ENCODE measurements at regions not wholly inside any gene's neighbourhood (a gene's known extent, or its start where the extent isn't known, plus 50 kb on each side); places are given as distances from the start of the nearest gene placed in this dataset.
"Not testable (repeated sequence)": the region's sequence is repeated elsewhere in the genome, so short reads cannot be mapped to it uniquely, and the experiment has no call there.

DNA sequence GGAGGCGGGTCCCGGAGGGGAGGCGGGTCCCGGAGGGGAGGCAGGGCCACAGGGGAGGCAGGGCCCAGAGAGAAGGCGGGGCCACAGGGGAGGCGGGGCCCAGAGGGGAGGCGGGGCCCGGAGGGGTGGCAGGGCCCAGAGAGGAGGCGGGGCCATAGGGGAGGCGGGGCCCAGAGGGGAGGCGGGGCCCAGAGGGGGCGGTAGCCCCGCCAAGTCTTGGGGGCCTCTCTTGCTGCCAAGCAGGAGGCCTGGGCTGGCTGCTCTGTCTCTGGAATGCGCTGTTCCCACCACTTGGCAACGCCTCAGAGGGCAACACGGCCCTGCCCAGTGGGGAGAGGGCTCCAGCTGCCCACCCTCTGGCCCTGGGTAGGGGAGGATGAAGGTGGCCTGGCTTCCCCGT is 80.5 kb downstream of the YTHDF1 start:
- no peak for DNase-seq (ENCODE audit: extremely low spot score)
- H3K27me3 ChIP-seq, result peaks cover 0 to 84% (median 5%) of the 10 kb centered on the region in 4 donors
- H3K9me3 ChIP-seq, result no peaks in the 10 kb centered on the region
- intact Hi-C loops (cut with DNase I), result no loop called here
- H3K27ac ChIP-seq (replicated peaks in 1 of 4), result no peak overlapping the region
- no peak overlapping the region for H3K4me3 ChIP-seq
- no peaks in the 10 kb centered on the region for H3K36me3 ChIP-seq
- TF ChIP-seq POLR2A (IDR thresholded peaks at IDR 0.05; ENCODE audit: low read depth), result no peak
- no peak for TF ChIP-seq POLR2AphosphoS5 (IDR thresholded peaks at IDR 0.05)
- TF ChIP-seq EP300 (IDR thresholded peaks at IDR 0.05), result no peak
- TF ChIP-seq CTCF (IDR thresholded peaks at IDR 0.05), result no peak
- H3K4me1 ChIP-seq, result no peaks in the 10 kb centered on the region
- WGBS, result 73% methylated on average over 6 of the region's 17 CpGs

- H3K9me3 ChIP-seq, result not testable (repeated sequence)
These were observed 81.1 kb downstream of the YTHDF1 start for GRCh38 chr20:63134711-63135361.

DNA sequence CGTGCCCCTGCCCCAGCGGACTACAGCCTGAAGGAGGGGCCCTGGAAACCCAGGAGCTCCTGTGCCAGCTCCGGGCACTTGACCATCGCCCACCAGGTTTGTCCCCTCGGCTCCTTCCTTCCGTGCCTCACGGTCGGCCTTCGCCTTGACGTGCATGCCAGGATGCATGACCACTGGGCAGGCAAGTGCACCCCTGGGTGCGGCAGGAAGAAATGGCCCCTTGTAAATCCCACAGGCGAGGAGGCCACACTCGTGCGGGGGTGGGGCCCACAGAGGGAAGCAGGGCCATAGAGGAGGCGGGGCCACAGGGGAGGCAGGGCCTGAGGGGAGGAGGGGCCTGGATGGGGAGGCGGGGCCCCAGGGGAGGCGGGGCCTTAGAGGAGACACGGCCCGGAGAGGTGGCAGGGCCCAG is 81.7 kb downstream of the YTHDF1 start:
- Histone ChIP-seq H3K36me3 (no peaks in the 10 kb centered on the region), H3K27me3 (peaks cover 0 to 84% (median 6%) of the 10 kb centered on the region in 4 donors), H3K4me3 (no peak overlapping the region), H3K4me1 (no peaks in the 10 kb centered on the region), H3K27ac (replicated peaks in 1 of 4) (no peak overlapping the region), H3K9me3 (no peaks in the 10 kb centered on the region)
- intact Hi-C loops (cut with DNase I), result no loop called here
- TF ChIP-seq POLR2A (IDR thresholded peaks at IDR 0.05; ENCODE audit: low read depth), result no peak
- no peak for TF ChIP-seq EP300 (IDR thresholded peaks at IDR 0.05)
- TF ChIP-seq POLR2AphosphoS5 (IDR thresholded peaks at IDR 0.05), result no peak
- TF ChIP-seq CTCF (IDR thresholded peaks at IDR 0.05), result no peak
- no peak for DNase-seq (ENCODE audit: extremely low spot score)
- 89% methylated on average over 7 of the region's 19 CpGs for WGBS

More at GRCh38 chr20:63134711-63135361, 81.1 kb downstream of the YTHDF1 start:
- DNase-seq (ENCODE audit: extremely low spot score); H3K36me3 ChIP-seq; H3K27ac ChIP-seq (replicated peaks in 1 of 4); H3K4me3 ChIP-seq; intact Hi-C loops (cut with DNase I); H3K4me1 ChIP-seq: not testable (repeated sequence)
- peaks cover 0 to 84% (median 6%) of the 10 kb centered on the region in 4 donors for H3K27me3 ChIP-seq
- 94% methylated on average over 9 of the region's 29 CpGs for WGBS

DNA sequence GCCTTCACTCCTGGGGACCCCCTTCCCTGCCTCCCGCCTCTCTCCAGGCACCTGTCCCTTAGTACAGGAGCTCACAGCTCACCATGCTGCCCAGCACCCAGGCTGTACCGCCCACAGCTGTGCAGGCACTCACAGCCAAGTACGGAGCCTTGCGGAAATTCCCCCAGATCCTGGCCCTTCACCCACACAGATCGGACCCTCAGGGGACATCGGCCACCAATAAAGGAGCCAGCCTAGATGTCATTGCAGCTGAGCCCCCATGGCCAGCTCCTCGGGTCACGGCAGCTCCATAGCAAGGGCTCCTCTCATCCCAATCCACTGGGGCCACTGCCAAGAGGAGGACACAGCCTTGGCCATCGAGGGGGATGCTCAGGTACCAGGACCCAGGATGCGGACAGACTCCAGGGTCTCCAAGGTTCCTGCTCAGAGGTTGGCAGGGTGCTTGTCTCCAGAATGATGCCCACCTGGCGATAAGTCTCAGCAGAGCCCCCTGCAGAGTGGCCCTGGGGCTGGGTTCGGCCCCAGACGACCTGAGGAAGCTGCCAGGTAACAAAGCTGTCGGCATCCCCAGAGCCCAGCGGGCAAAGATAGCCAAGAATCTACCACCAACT is 82.3 kb downstream of the YTHDF1 start:
- Histone ChIP-seq H3K27me3 (peaks cover 0 to 84% (median 6%) of the 10 kb centered on the region in 4 donors), H3K27ac (replicated peaks in 1 of 4) (no peak overlapping the region), H3K4me1 (no peaks in the 10 kb centered on the region), H3K9me3 (no peaks in the 10 kb centered on the region), H3K4me3 (no peak overlapping the region), H3K36me3 (no peaks in the 10 kb centered on the region)
- intact Hi-C loops (cut with DNase I), result no loop called here
- 89% methylated on average over 9 of the region's 15 CpGs for WGBS
- DNase-seq (ENCODE audit: extremely low spot score), result no peak
- no peak for TF ChIP-seq POLR2A (IDR thresholded peaks at IDR 0.05; ENCODE audit: low read depth)
- TF ChIP-seq POLR2AphosphoS5 (IDR thresholded peaks at IDR 0.05), result no peak
- TF ChIP-seq CTCF (IDR thresholded peaks at IDR 0.05), result no peak
- TF ChIP-seq EP300 (IDR thresholded peaks at IDR 0.05), result no peak

DNA sequence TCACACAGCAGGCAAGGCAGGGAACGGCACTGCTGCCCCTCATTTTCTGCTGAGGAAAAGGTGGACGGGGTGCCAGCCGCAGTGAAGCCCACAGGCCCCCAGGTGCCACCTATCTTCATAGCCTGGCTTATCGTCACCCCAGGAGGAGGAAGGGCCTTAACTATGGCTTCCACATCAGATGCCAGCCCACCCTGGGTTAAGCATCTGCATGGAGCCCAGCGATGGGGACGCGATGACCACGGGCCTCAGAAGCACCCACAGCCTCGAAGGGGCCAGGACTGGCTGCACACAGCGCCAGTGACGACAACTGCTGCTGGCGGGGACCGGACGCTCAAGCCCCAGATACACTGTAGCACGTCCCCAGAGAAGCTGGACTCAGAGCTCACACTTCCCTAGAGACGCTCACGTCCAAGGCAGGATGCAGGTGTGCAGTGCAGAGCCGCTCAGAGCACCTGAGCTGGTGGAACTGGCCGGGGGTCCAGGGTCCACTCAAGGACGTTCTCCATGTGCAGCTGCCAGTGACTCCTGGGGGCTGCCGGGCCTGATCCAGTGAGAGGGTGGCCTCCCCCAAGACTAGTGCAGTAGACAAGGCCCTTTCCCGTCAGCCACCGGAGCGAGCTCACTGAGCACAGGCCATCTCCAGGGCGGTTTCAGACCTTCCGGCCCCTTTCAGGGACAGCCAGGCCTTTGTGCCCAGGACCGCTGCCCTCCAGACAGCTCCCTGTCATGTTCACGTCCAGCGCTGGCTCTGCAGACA is 83.0 kb downstream of the YTHDF1 start:
- no peak overlapping the region for H3K27ac ChIP-seq (replicated peaks in 1 of 4)
- H3K27me3 ChIP-seq, result peaks cover 0 to 83% (median 6%) of the 10 kb centered on the region in 4 donors
- intact Hi-C loops (cut with DNase I), result no loop called here
- no peak for TF ChIP-seq EP300 (IDR thresholded peaks at IDR 0.05)
- no peak for TF ChIP-seq POLR2AphosphoS5 (IDR thresholded peaks at IDR 0.05)
- DNase-seq (ENCODE audit: extremely low spot score), result no peak
- no peaks in the 10 kb centered on the region for H3K4me1 ChIP-seq
- H3K4me3 ChIP-seq, result no peak overlapping the region
- 65% methylated on average over 4 of the region's 29 CpGs for WGBS
- H3K36me3 ChIP-seq, result no peaks in the 10 kb centered on the region
- H3K9me3 ChIP-seq, result no peaks in the 10 kb centered on the region
